Mucosa of descending colon (tissue), 3 donors: ENCODE measurements at regions not wholly inside any gene's neighbourhood (a gene's known extent, or its start where the extent isn't known, plus 50 kb on each side); places are given as distances from the start of the nearest gene placed in this dataset.

ENCODE experiments used
- ATAC-seq: fragments of 200-7000 bp; cut with Tn5 transposase; one replicate; pipeline ENCODE4 v1.9.1; 2020; ENCODE audit warnings: mild to moderate bottlenecking, moderate library complexity
- DNase-seq, 3 donors: peaks; one replicate each; pipeline ENCODE4 v3.0.0-alpha.2; 2020
- H3K36me3 ChIP-seq: fragments of 200-600 bp; one replicate; pipeline ENCODE4 v1.8.0; 2021; ENCODE audit warnings: low read depth, mild to moderate bottlenecking
- H3K4me1 ChIP-seq: fragments of 200-600 bp; one replicate; pipeline ENCODE4 v1.8.0; 2021; ENCODE audit warnings: low read depth, mild to moderate bottlenecking
- H3K4me3 ChIP-seq: fragments of 200-600 bp; one replicate; pipeline ENCODE4 v1.8.0; 2021; ENCODE audit warnings: mild to moderate bottlenecking
- H3K9me3 ChIP-seq: fragments of 200-600 bp; one replicate; pipeline ENCODE4 v1.8.0; 2021; ENCODE audit warnings: mild to moderate bottlenecking
- intact Hi-C, 2 donors: fragments of 100-400 bp; cut with DNase I in 1 of 2; cut with micrococcal nuclease in 1 of 2; formaldehyde crosslinking; loops; one replicate each; pipeline versions ENCODE4 v1.11.0 to v1.11.1; 2022; cut with DNase I, micrococcal nuclease
- TF ChIP-seq, protein P1 (sequence below): fragments of 200-600 bp; IDR thresholded peaks from one replicate; pipeline ENCODE4 v1.8.0; 2022; ENCODE audit warnings: antibody characterized with exemption, mild to moderate bottlenecking
- donor health status: DM: no; HTN: no; CAD: no; lungs with moderate emphysema.
- donor health status: DM: no; HTN: no; CAD: no.
- donor health status: DM: no; HTN: yes; CAD: no.

DNA sequence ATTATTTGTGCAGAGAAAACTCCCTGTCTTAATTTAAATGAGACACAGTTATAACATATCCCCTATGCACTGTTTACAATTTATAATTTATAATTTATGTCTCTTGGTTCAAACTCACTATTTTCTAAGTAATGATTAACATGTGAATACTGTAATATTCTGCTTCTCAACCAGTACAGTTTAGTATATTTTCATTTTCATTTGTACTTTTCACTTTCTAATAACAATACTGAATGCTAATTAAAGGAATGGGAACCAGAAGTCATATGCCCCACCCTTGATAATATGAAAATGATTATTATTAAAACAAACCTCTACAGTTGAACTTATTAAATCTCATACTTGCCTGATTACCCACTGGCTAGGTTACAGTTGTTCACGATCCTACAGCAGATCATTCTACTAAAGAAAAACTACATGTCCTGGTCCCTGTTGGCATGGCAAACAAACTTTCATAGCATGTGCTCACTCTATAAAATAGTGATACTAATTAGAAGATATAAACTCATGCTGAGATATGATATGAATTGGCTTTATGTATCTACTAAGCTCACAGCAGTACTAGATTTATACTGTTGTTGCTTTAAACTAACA lies 66.4 kb downstream of the POU5F2 start:
- H3K4me1 ChIP-seq, result peaks cover 4% of the 10 kb centered on the region
- TF ChIP-seq, protein P1, sequence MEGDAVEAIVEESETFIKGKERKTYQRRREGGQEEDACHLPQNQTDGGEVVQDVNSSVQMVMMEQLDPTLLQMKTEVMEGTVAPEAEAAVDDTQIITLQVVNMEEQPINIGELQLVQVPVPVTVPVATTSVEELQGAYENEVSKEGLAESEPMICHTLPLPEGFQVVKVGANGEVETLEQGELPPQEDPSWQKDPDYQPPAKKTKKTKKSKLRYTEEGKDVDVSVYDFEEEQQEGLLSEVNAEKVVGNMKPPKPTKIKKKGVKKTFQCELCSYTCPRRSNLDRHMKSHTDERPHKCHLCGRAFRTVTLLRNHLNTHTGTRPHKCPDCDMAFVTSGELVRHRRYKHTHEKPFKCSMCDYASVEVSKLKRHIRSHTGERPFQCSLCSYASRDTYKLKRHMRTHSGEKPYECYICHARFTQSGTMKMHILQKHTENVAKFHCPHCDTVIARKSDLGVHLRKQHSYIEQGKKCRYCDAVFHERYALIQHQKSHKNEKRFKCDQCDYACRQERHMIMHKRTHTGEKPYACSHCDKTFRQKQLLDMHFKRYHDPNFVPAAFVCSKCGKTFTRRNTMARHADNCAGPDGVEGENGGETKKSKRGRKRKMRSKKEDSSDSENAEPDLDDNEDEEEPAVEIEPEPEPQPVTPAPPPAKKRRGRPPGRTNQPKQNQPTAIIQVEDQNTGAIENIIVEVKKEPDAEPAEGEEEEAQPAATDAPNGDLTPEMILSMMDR, result no peak
- no peaks in the 10 kb centered on the region for H3K9me3 ChIP-seq
- intact Hi-C loops, result no loop called here
- no peaks in the 10 kb centered on the region for H3K36me3 ChIP-seq
- ATAC-seq (no peak), DNase-seq (no peak)
- no peak overlapping the region for H3K4me3 ChIP-seq

DNA sequence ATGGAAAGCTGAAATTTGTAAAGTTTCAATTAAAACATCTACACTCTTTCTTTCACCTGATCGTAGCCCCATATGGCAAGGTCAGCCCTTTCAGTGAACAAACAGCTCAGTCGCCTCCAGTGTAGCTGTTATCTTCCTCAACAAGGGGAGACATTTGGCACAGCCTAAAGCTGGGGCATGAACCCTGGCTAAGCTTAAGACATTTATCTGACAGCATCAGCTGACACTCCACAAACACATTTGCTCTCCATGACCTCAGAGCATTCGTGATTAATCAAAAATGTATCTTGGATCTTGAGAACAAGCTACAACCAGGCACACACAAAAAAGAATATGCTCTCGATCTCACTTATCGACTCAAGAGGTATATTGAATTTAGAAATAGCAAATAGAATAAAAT lies 67.3 kb downstream of the POU5F2 start:
- TF ChIP-seq, protein P1, result no peak
- intact Hi-C loops, result no loop called here
- Histone ChIP-seq H3K36me3 (no peaks in the 10 kb centered on the region), H3K4me1 (peaks cover 4% of the 10 kb centered on the region), H3K4me3 (no peak overlapping the region), H3K9me3 (no peaks in the 10 kb centered on the region)
- DNase-seq (no peak), ATAC-seq (no peak)

DNA sequence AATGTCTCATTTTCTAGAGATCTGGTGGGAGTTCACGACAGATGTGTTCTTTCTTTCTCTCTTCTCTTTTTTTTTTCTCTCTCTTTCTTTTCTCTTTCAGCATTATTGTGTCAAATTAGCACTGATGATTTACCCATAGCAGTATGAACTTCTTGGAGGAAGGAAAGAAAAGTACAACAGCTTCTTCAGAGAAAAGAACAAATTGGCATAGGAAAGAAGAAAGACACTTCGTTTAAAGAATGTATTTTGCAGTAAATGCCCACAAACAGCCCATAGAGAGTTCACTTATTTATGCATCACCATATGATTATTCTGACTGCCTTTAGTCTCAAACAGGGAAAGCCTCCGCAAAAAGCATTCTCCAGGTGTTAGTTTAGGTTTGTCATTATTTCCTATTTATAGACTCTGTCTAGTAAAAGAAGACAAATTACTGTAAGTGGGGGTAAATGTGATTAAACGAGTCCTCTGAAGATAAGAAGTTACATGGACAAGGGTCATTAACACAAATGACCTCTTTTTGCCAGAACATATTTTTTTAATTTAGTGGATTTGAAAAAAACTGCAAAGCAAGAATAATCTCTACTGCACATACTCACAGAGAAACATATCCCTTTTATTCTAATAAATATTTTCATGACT lies 68.0 kb downstream of the POU5F2 start:
- Histone ChIP-seq H3K9me3 (no peaks in the 10 kb centered on the region), H3K4me1 (peaks cover 4% of the 10 kb centered on the region), H3K4me3 (no peak overlapping the region), H3K36me3 (no peaks in the 10 kb centered on the region)
- intact Hi-C loops, result no loop called here
- ATAC-seq, result no peak
- TF ChIP-seq, protein P1, result no peak
- DNase-seq, result no peak

DNA sequence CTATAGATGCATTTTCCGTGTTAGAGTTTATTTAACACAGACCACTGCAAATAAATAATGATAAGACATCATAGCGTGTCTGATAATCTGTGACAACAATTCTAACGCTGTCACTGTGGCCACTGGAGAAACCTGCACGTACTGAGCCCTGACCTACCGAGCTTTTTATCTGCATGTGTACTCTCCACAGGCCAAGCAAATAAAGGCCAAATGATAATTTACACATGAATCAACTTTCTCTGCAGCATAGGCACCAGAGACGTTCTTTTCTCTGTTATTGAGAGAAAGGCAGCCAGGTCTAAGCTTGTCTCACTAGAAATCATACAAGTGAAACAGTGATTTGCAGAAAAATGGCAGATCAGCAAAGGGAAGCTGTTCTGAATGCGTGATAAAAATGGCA lies 75.8 kb downstream of the POU5F2 start:
- intact Hi-C loops, result no loop called here
- H3K9me3 ChIP-seq, result no peaks in the 10 kb centered on the region
- TF ChIP-seq, protein P1, result no peak
- no peak overlapping the region for H3K4me3 ChIP-seq
- ATAC-seq (no peak), DNase-seq (no peak)
- H3K36me3 ChIP-seq, result no peaks in the 10 kb centered on the region
- H3K4me1 ChIP-seq, result no peaks in the 10 kb centered on the region

DNA sequence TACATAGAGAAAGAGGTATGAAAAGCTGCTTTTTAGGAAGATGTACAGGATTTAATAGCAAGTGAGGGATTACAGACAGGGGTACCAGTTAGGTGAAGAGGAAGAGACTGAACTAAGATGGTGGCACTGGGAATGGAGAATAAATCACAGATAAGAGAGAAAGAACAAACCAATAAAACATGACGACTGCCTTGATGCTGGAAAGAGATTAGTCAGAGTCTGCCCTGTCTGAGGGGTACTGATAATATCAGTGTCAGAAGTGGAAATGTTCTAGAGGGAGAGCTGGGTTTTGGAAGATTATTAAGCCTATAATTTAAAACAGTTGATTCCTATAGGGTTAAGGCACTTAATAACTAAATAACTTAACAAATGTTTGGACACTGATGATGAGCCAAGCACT lies 77.7 kb downstream of the NR2F1 start:
- no peaks in the 10 kb centered on the region for H3K9me3 ChIP-seq
- DNase-seq (no peak), ATAC-seq (no peak)
- intact Hi-C loops, result no loop called here
- H3K4me3 ChIP-seq, result no peak overlapping the region
- TF ChIP-seq, protein P1, result no peak
- H3K36me3 ChIP-seq, result no peaks in the 10 kb centered on the region
- no peaks in the 10 kb centered on the region for H3K4me1 ChIP-seq
